ENCODE measurements at regions not wholly inside any gene's neighbourhood (a gene's known extent, or its start where the extent isn't known, plus 50 kb on each side); places are given as distances from the start of the nearest gene placed in this dataset.

- TF ChIP-seq, protein P1, sequence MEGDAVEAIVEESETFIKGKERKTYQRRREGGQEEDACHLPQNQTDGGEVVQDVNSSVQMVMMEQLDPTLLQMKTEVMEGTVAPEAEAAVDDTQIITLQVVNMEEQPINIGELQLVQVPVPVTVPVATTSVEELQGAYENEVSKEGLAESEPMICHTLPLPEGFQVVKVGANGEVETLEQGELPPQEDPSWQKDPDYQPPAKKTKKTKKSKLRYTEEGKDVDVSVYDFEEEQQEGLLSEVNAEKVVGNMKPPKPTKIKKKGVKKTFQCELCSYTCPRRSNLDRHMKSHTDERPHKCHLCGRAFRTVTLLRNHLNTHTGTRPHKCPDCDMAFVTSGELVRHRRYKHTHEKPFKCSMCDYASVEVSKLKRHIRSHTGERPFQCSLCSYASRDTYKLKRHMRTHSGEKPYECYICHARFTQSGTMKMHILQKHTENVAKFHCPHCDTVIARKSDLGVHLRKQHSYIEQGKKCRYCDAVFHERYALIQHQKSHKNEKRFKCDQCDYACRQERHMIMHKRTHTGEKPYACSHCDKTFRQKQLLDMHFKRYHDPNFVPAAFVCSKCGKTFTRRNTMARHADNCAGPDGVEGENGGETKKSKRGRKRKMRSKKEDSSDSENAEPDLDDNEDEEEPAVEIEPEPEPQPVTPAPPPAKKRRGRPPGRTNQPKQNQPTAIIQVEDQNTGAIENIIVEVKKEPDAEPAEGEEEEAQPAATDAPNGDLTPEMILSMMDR (conservative IDR thresholded peaks at IDR 0.05; ENCODE audit: low read depth, low read length), result no peak
- TF ChIP-seq EZH2 (IDR thresholded peaks at IDR 0.05; ENCODE audit: low read length, unreplicated experiment) (no peak), EZH2phosphoT487 (IDR thresholded peaks at IDR 0.05; ENCODE audit: borderline replicate concordance, low read length) (no peak)
These were observed 324.7 kb upstream of the KAZN start for GRCh38 chr1:14273811-14274210.
